BJ (cell line): ENCODE measurements at regions not wholly inside any gene's neighbourhood (a gene's known extent, or its start where the extent isn't known, plus 50 kb on each side); places are given as distances from the start of the nearest gene placed in this dataset.

Experiments
- CTCF ChIA-PET: fragments of 350-600 bp; formaldehyde crosslinking; extraction: SDS; loops from one replicate; lab custom pipeline; 2021; ENCODE audit warnings: antibody characterized with exemption, inconsistent platforms; lab: Yijun Ruan, JAX
- POLR2A ChIA-PET: fragments of 300-600 bp; sonication (Branson Sonifier 250); formaldehyde crosslinking; extraction: SDS; loops from one replicate; lab custom pipeline; 2021; ENCODE audit warnings: antibody characterized with exemption; lab: Charles Lee
- DNase-seq: peaks from one replicate; pipeline ENCODE4 v3.0.0-alpha.2; 2011; ENCODE audit warnings: low read depth
- H3K27me3 ChIP-seq: 2 replicates; pipeline ENCODE4 v1.6.0; 2011; ENCODE audit warnings: low read length; ENCODE audit not compliant: control insufficient read depth, insufficient read depth
- H3K36me3 ChIP-seq: 2 replicates; pipeline ENCODE4 v1.5.1; 2011; ENCODE audit warnings: low read length; ENCODE audit not compliant: control insufficient read depth, insufficient read depth
- H3K4me3 ChIP-seq: 2 replicates; pipeline ENCODE4 v1.5.1; 2011; ENCODE audit warnings: low read depth, mild to moderate bottlenecking, control low read depth, low read length
- TF ChIP-seq, protein P1 (sequence below): IDR thresholded peaks from 2 replicates; pipeline ENCODE4 v1.5.1; 2011; ENCODE audit warnings: low read depth, mild to moderate bottlenecking, control low read depth, inconsistent platforms, low read length, moderate library complexity; ENCODE audit not compliant: insufficient read depth

DNA sequence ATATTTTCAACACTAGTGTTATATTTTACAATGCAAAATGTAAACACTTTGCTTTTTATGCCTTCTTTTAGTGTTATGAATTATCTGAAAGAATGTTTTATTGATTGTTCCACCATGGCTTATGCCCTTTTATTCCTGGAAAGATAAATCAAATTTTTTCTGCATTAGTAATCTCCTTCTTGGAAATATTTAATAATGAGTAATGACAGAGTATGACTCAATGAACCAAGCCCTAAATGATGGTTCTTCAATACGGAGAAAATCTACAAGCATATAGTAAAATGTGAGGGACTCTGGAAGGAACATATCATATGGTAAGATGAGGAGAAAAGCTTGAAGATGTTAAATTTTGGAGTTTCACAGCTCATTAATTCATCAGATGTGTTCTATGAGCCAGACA is 929.6 kb downstream of the C6orf118 start:
- H3K36me3 ChIP-seq: no peaks in the 10 kb centered on the region
- ChIA-PET POLR2A (no interaction called here), CTCF (no interaction called here)
- no peak overlapping the region for H3K4me3 ChIP-seq
- TF ChIP-seq, protein P1, sequence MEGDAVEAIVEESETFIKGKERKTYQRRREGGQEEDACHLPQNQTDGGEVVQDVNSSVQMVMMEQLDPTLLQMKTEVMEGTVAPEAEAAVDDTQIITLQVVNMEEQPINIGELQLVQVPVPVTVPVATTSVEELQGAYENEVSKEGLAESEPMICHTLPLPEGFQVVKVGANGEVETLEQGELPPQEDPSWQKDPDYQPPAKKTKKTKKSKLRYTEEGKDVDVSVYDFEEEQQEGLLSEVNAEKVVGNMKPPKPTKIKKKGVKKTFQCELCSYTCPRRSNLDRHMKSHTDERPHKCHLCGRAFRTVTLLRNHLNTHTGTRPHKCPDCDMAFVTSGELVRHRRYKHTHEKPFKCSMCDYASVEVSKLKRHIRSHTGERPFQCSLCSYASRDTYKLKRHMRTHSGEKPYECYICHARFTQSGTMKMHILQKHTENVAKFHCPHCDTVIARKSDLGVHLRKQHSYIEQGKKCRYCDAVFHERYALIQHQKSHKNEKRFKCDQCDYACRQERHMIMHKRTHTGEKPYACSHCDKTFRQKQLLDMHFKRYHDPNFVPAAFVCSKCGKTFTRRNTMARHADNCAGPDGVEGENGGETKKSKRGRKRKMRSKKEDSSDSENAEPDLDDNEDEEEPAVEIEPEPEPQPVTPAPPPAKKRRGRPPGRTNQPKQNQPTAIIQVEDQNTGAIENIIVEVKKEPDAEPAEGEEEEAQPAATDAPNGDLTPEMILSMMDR: no peak
- DNase-seq: no peak
- no peaks in the 10 kb centered on the region for H3K27me3 ChIP-seq

DNA sequence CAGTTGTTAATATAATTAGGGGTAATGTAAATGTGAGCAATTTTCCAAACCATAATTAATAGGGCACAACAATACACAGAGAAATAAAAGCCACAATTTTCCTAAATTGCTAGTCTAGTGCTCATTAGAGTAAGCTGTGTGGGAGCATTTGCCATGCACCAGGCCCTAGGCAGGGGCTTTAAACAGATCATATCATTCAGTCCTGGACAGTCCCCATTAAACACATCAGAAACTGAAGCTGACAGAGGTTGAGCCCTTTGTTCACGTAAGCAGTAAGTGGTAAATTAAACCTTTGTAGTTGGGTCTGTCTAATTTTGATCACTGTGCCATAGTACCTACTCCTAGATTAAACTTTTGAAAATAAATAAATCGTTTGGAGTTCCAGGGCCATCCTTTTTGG is 931.1 kb downstream of the C6orf118 start:
- H3K27me3 ChIP-seq: no peaks in the 10 kb centered on the region
- TF ChIP-seq, protein P1: no peak
- CTCF ChIA-PET: no interaction called here
- POLR2A ChIA-PET: no interaction called here
- no peak overlapping the region for H3K4me3 ChIP-seq
- H3K36me3 ChIP-seq: no peaks in the 10 kb centered on the region
- DNase-seq: no peak

DNA sequence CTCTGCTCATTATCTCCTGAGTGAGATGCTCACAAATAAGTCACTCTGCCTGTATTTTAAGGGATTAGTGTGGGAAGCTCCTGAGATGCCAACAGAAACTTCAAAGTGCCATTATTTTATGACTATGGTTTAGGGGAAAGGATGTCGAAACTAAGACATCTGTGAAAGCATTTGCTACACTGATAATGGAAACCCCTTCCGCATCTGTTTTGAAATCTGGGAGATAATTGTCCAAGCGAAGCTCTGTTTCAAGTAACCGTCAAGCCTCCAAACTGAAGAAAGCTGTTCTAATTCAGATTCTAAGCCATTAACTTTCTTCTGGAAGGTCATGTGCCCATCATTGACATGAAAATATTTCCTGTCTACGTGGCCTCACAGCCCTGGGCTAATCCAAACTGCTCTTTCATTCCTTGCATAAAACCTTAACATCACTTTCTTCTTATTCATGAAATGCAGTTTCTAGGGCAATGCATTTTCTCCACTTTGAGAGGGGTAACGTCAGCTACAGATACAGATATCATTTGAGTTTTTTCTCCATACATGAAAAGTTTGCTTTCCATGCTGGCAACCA is 932.0 kb downstream of the C6orf118 start:
- POLR2A ChIA-PET: no interaction called here
- CTCF ChIA-PET: no interaction called here
- TF ChIP-seq, protein P1: no peak
- H3K27me3 ChIP-seq: no peaks in the 10 kb centered on the region
- no peak overlapping the region for H3K4me3 ChIP-seq
- DNase-seq: no peak
- no peaks in the 10 kb centered on the region for H3K36me3 ChIP-seq

DNA sequence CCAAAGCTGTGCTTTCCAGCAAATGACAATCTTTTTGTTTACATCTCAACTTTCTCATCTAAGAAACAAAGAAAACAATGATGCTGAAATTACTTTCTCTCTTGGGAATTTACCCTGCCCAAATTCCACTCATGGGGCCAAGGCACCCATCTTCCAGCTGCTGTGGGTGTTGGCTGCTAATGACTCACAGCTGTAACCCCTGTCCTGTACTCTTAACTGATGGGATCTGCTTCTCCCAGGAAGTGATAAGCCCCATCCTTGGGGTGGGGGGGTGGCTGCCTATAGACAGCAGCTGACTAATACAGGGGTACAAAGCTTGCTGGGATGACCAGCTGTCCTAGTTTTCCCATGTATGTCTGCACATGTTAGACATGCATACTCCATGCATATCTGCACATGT is 938.6 kb downstream of the C6orf118 start:
- Histone ChIP-seq H3K27me3 (no peaks in the 10 kb centered on the region), H3K4me3 (no peak overlapping the region), H3K36me3 (no peaks in the 10 kb centered on the region)
- ChIA-PET CTCF (no interaction called here), POLR2A (no interaction called here)
- no peak for DNase-seq
- TF ChIP-seq, protein P1: no peak

DNA sequence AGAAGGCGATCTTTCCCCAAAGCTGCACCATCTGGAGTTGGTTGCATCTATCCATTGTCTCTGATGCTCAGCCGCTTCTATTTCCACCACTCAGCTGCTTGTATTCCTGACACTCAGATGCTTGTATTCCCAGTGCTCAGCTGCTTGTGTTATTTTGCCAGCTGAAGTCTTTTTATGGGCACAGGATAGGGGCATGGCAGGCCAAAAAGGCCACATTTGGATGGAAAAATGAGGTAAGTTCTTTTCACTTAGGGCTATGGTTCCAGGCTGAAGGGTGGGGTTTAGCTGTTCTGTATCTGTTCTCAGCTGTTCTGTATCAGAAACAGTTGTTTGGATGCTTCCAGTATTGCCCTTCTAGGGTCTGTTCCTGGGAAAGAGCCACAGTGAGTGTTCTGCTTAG is 944.9 kb downstream of the QKI start:
- ChIA-PET POLR2A (no interaction called here), CTCF (no interaction called here)
- Histone ChIP-seq H3K4me3 (no peak overlapping the region), H3K27me3 (no peaks in the 10 kb centered on the region), H3K36me3 (no peaks in the 10 kb centered on the region)
- no peak for DNase-seq
- TF ChIP-seq, protein P1: no peak
